HepG2 (cell line): ENCODE measurements at regions not wholly inside any gene's neighbourhood (a gene's known extent, or its start where the extent isn't known, plus 50 kb on each side); places are given as distances from the start of the nearest gene placed in this dataset.

Source experiments
- ATAC-seq: fragments of 200-7000 bp; cut with Tn5 transposase; 3 replicates; pipeline ENCODE4 v1.9.1; 2020; ENCODE audit warnings: mild to moderate bottlenecking, moderate library complexity
- BruUV-seq: library from RNA; stranded (reverse); fragments of 400-500 nt; replicated peaks from 2 replicates; lab custom pipeline; 2021; lab: Mats Ljungman, UMichigan
- CTCF ChIA-PET: fragments of 300-600 bp; formaldehyde crosslinking; extraction: SDS; loops from one replicate; lab custom pipeline; 2021; ENCODE audit warnings: low total read pairs, inconsistent platforms, low intra/inter-chr PET ratio; lab: Yijun Ruan, JAX
- POLR2A ChIA-PET: fragments of 350-600 bp; sonication (Branson Sonifier 250); formaldehyde crosslinking; loops from one replicate; lab custom pipeline; 2020; ENCODE audit warnings: antibody characterized with exemption, inconsistent platforms; lab: Yijun Ruan, JAX
- DNase-seq: peaks from one replicate; pipeline ENCODE4 v3.0.0-alpha.2; 2015; ENCODE audit warnings: low spot score
- FAIRE-seq: peaks from 3 replicates; lab custom pipeline; 2011; peaks lifted over from hg19 to GRCh38; lab: Jason Lieb, UNC
- H2AFZ ChIP-seq: one replicate; pipeline ENCODE4 v1.6.1; 2011; ENCODE audit warnings: low read length, inconsistent platforms
- H3K27ac ChIP-seq: fragments of 300-600 bp; 3 replicates; pipeline ENCODE4 v1.8.0; 2011; ENCODE audit warnings: mixed run types, mild to moderate bottlenecking, mixed read lengths, low read length, inconsistent platforms; ENCODE audit not compliant: insufficient read depth; ENCODE audit errors: extremely low read length
- H3K27me3 ChIP-seq, 2 experiments: fragments of 200-600 bp in 1 of 2; 2 replicates in 1 of 2; 3 replicates in 1 of 2; pipeline versions ENCODE4 v1.6.0 to v1.8.0; 2011; ENCODE audit warnings: low read length in 2 of 2, mild to moderate bottlenecking in 2 of 2, moderate library complexity in 2 of 2, inconsistent platforms in 1 of 2; ENCODE audit not compliant: insufficient read depth in 2 of 2, control insufficient read depth in 1 of 2
- H3K36me3 ChIP-seq, 2 experiments: fragments of 200-600 bp in 1 of 2; replicated peaks in 1 of 2; 2 replicates in 1 of 2; 3 replicates in 1 of 2; pipeline versions ENCODE4 v1.5.1 to v1.8.0; 2011; ENCODE audit warnings: low read length in 2 of 2, inconsistent platforms in 1 of 2; ENCODE audit not compliant: insufficient read depth in 2 of 2, control insufficient read depth in 1 of 2
- H3K4me1 ChIP-seq: 2 replicates; pipeline ENCODE4 v1.5.1; 2012; ENCODE audit warnings: low read length, inconsistent platforms; ENCODE audit not compliant: insufficient read depth
- H3K4me2 ChIP-seq: 2 replicates; pipeline ENCODE4 v1.6.0; 2011; ENCODE audit warnings: low read depth, low read length, inconsistent platforms
- H3K4me3 ChIP-seq, 3 experiments: fragments of 200-600 bp in 1 of 3; sonication (generic), shearing (Covaris generic) in 1 of 3; replicated peaks in 1 of 3; 2 replicates each; pipeline ENCODE4 v1.5.1; 2011 to 2016; ENCODE audit warnings: low read length in 3 of 3, inconsistent platforms in 2 of 3, low read depth in 2 of 3, mild to moderate bottlenecking in 2 of 3, control low read depth in 1 of 3, mixed read lengths in 1 of 3; ENCODE audit not compliant: insufficient read depth in 1 of 3
- H3K79me2 ChIP-seq: one replicate; pipeline ENCODE4 v1.6.1; 2011; ENCODE audit warnings: low read length, inconsistent platforms; ENCODE audit not compliant: insufficient read depth
- H3K9ac ChIP-seq: 2 replicates; pipeline ENCODE4 v1.6.0; 2011; ENCODE audit warnings: mild to moderate bottlenecking, low read depth, low read length, inconsistent platforms; ENCODE audit not compliant: insufficient read depth
- H3K9me3 ChIP-seq: 2 replicates; pipeline ENCODE4 v1.5.1; 2012; ENCODE audit warnings: mild to moderate bottlenecking, low read length
- H4K20me1 ChIP-seq: 2 replicates; pipeline ENCODE4 v1.6.0; 2011; ENCODE audit warnings: inconsistent platforms, mild to moderate bottlenecking, low read length, moderate library complexity; ENCODE audit not compliant: insufficient read depth
- IRF1 ChIP-seq: sonication (generic); formaldehyde crosslinking; IDR thresholded peaks from 2 replicates; pipeline ENCODE4 v1.4.0; 2020; ENCODE audit warnings: low read depth, mild to moderate bottlenecking, missing genetic modification reagents
- RXRA ChIP-seq: sonication (generic); formaldehyde crosslinking; IDR thresholded peaks from 2 replicates; pipeline ENCODE4 v1.5.1; 2020; ENCODE audit warnings: missing genetic modification reagents
- TBP ChIP-seq: sonication (generic); formaldehyde crosslinking; IDR thresholded peaks from 2 replicates; pipeline ENCODE4 v1.5.0; 2020; ENCODE audit warnings: missing genetic modification reagents
- YEATS4 ChIP-seq: sonication (generic); formaldehyde crosslinking; IDR thresholded peaks from 2 replicates; pipeline ENCODE4 v1.4.0; 2020; ENCODE audit warnings: missing genetic modification reagents, borderline replicate concordance
- ZBTB49 ChIP-seq: sonication (generic); formaldehyde crosslinking; IDR thresholded peaks from 2 replicates; pipeline ENCODE4 v1.4.0; 2020; ENCODE audit warnings: missing genetic modification reagents, borderline replicate concordance
- ZKSCAN1 ChIP-seq: fragments of 150-350 bp; IDR thresholded peaks from 2 replicates; pipeline ENCODE4 v1.6.1; 2014; ENCODE audit warnings: low read length
- ZKSCAN5 ChIP-seq: sonication (generic); formaldehyde crosslinking; IDR thresholded peaks from 2 replicates; pipeline ENCODE4 v1.5.1; 2020; ENCODE audit warnings: mild to moderate bottlenecking, missing genetic modification reagents
- ZNF552 ChIP-seq: sonication (generic); formaldehyde crosslinking; IDR thresholded peaks from 2 replicates; pipeline ENCODE4 v1.9.0; 2022; ENCODE audit warnings: missing genetic modification reagents, mild to moderate bottlenecking, borderline replicate concordance
- WGBS: methylation state at CpG from one replicate; pipeline ENCODE4 v1.1.6; 2017; ENCODE audit warnings: low lambda C conversion rate; 5-methylcytosine and 5-hydroxymethylcytosine counted together
- in situ Hi-C: cut with HindIII; loops from 2 replicates; pipeline ENCODE4 v1.10.0; 2017; ENCODE audit warnings: low pct_unique_long_range_greater_than_20kb; ENCODE audit not compliant: extremely low pct_ligation_motif_present
- intact Hi-C: fragments of 100-400 bp; cut with micrococcal nuclease; formaldehyde crosslinking; loops from one replicate; pipeline ENCODE4 v1.10.0; 2022; ENCODE audit not compliant: unreplicated experiment

- Histone ChIP-seq H3K27ac (no peak overlapping the region), H3K4me2 (no peak overlapping the region), H3K9ac (no peak overlapping the region), H3K9me3 (no peaks in the 10 kb centered on the region), H3K36me3 (no peaks in the 10 kb centered on the region), H3K27me3 (no peaks in the 10 kb centered on the region), H3K4me1 (no peaks in the 10 kb centered on the region), H3K79me2 (no peaks in the 10 kb centered on the region), H2AFZ (no peak overlapping the region), H3K4me3 (no peak overlapping the region), H4K20me1 (no peaks in the 10 kb centered on the region)
- TF ChIP-seq ZKSCAN5 (CRISPR knock-in tag) (no peak), YEATS4 (CRISPR knock-in tag) (no peak), ZNF552 (CRISPR knock-in tag) (no peak), RXRA (CRISPR knock-in tag) (no peak), ZBTB49 (CRISPR knock-in tag) (no peak), IRF1 (no peak), ZKSCAN1 (no peak), TBP (CRISPR knock-in tag) (no peak)
- FAIRE-seq (no peak), ATAC-seq (no peak), DNase-seq (no peak)
- BruUV-seq: no TSS peak
- 18% methylated on average over 6 of the region's 6 CpGs for WGBS
- intact Hi-C loops (no loop called here), in situ Hi-C loops (no loop called here)
- ChIA-PET CTCF (no interaction called here), POLR2A (no interaction called here)
Observed at GRCh38 chr13:107730813-107731212, 484.5 kb downstream of the LIG4 start.
